ENCODE measurements at regions not wholly inside any gene's neighbourhood (a gene's known extent, or its start where the extent isn't known, plus 50 kb on each side); places are given as distances from the start of the nearest gene placed in this dataset.

DNA sequence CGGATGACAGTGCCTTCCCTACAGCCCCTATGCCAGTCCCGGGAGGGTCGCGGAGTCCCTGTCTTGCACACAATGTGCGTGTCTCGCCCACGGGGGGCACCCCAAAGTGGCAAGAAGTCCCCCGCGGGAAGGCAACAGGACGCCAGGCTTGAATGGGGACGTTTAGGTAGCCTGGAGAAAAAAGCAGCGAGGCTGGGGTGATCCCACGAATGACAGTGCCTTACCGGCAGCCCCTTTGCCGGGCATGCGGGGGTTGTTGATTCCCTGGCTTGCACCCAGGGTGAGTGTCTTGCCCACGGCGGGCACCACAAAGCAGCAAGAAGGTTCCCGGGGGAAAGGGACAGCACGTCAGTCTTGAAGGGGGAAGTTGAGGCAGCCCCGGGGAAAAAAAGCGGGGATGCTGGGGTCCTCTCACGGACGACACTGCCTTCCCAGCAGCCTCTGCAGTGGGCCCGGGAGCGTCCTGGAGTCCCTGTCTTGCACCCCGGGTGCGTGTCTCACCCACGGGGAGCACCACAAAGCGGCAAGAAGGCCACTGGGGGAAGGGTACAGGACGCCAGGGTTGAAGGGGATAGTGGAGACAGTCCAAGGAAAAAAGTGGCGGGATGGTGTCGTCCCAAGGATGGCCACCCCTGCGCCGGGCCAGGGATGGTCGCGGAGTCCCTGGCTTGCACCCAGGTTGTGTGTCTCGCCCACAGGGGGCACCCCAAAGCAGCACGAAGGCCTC, 156.8 kb upstream of the ALG10B start:
- TF ChIP-seq, protein P1, sequence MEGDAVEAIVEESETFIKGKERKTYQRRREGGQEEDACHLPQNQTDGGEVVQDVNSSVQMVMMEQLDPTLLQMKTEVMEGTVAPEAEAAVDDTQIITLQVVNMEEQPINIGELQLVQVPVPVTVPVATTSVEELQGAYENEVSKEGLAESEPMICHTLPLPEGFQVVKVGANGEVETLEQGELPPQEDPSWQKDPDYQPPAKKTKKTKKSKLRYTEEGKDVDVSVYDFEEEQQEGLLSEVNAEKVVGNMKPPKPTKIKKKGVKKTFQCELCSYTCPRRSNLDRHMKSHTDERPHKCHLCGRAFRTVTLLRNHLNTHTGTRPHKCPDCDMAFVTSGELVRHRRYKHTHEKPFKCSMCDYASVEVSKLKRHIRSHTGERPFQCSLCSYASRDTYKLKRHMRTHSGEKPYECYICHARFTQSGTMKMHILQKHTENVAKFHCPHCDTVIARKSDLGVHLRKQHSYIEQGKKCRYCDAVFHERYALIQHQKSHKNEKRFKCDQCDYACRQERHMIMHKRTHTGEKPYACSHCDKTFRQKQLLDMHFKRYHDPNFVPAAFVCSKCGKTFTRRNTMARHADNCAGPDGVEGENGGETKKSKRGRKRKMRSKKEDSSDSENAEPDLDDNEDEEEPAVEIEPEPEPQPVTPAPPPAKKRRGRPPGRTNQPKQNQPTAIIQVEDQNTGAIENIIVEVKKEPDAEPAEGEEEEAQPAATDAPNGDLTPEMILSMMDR (conservative IDR thresholded peaks at IDR 0.05; ENCODE audit: low read depth, low read length): no peak
- no peak for TF ChIP-seq SMC3 (IDR thresholded peaks at IDR 0.05; ENCODE audit: low read depth, low read length)
- no peak for TF ChIP-seq FOS (IDR thresholded peaks at IDR 0.05; ENCODE audit: low read depth, low read length)
- TF ChIP-seq RAD21 (IDR thresholded peaks at IDR 0.05; ENCODE audit: low read length): no peak
- TF ChIP-seq POLR2A (IDR thresholded peaks at IDR 0.05; ENCODE audit: low read depth, low read length): no peak
- TF ChIP-seq MAFK (IDR thresholded peaks at IDR 0.05; ENCODE audit: low read depth, low read length): no peak
- no peak for TF ChIP-seq RFX5 (IDR thresholded peaks at IDR 0.05; ENCODE audit: low read depth, low read length)
- no peak for TF ChIP-seq MXI1 (IDR thresholded peaks at IDR 0.05; ENCODE audit: borderline replicate concordance, low read depth, low read length)
- no peak for TF ChIP-seq BHLHE40 (IDR thresholded peaks at IDR 0.05; ENCODE audit: low read depth, low read length)
- no peak for TF ChIP-seq RCOR1 (IDR thresholded peaks at IDR 0.05; ENCODE audit: insufficient replicate concordance, low read length)
- TF ChIP-seq, protein P2, sequence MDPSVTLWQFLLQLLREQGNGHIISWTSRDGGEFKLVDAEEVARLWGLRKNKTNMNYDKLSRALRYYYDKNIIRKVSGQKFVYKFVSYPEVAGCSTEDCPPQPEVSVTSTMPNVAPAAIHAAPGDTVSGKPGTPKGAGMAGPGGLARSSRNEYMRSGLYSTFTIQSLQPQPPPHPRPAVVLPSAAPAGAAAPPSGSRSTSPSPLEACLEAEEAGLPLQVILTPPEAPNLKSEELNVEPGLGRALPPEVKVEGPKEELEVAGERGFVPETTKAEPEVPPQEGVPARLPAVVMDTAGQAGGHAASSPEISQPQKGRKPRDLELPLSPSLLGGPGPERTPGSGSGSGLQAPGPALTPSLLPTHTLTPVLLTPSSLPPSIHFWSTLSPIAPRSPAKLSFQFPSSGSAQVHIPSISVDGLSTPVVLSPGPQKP (IDR thresholded peaks at IDR 0.05; ENCODE audit: borderline replicate concordance, low read depth, low read length): no peak
